ENCODE measurements at regions not wholly inside any gene's neighbourhood (a gene's known extent, or its start where the extent isn't known, plus 50 kb on each side); places are given as distances from the start of the nearest gene placed in this dataset.

GRCh38 chr12:65643595-65644386, 180.5 kb upstream of the HMGA2 start:
- FAIRE-seq, result no peak
- TF ChIP-seq ARID2 (IDR thresholded peaks at IDR 0.05) (no peak), OTX1 (CRISPR knock-in tag; IDR thresholded peaks at IDR 0.05) (peak; percentile 81; the same call in 1 of the 2 replicates), FOS (IDR thresholded peaks at IDR 0.05; ENCODE audit: extremely low read depth, insufficient read length) (no peak), ESRRA (IDR thresholded peaks at IDR 0.05; ENCODE audit: borderline replicate concordance, low read depth) (no peak), PHF21A (IDR thresholded peaks at IDR 0.05; ENCODE audit: borderline replicate concordance, low read depth) (no peak), PTBP1 (IDR thresholded peaks at IDR 0.05; ENCODE audit: low read depth, low read length) (no peak), ZFPM2 (CRISPR knock-in tag; IDR thresholded peaks at IDR 0.05) (peak; percentile 86; the same call in 1 of the 2 replicates), USF2 (CRISPR knock-in tag; IDR thresholded peaks at IDR 0.05) (no peak), FUS (optimal IDR thresholded peaks at IDR 0.05; ENCODE audit: low read depth, low read length) (no peak), ZNF589 (CRISPR knock-in tag; IDR thresholded peaks at IDR 0.05; ENCODE audit: low read depth) (no peak), ZNF764 (CRISPR knock-in tag; IDR thresholded peaks at IDR 0.05; ENCODE audit: low read depth) (peak; percentile 68; the same call in 1 of the 2 replicates), CREM (IDR thresholded peaks at IDR 0.05; ENCODE audit: low read depth) (no peak), NR4A1 (CRISPR knock-in tag; IDR thresholded peaks at IDR 0.05) (no peak), NR4A1 (tag; IDR thresholded peaks at IDR 0.05) (no peak), CBFA2T2 (conservative IDR thresholded peaks at IDR 0.05) (no peak), PYGO2 (tag; IDR thresholded peaks at IDR 0.05) (no peak), CXXC5 (CRISPR knock-in tag; IDR thresholded peaks at IDR 0.05) (no peak), MCM7 (IDR thresholded peaks at IDR 0.05) (no peak), NRF1 (conservative IDR thresholded peaks at IDR 0.05 in 1 of 2, IDR thresholded peaks at IDR 0.05 in 1 of 2) (no peak)
- TF ChIP-seq, protein P1, sequence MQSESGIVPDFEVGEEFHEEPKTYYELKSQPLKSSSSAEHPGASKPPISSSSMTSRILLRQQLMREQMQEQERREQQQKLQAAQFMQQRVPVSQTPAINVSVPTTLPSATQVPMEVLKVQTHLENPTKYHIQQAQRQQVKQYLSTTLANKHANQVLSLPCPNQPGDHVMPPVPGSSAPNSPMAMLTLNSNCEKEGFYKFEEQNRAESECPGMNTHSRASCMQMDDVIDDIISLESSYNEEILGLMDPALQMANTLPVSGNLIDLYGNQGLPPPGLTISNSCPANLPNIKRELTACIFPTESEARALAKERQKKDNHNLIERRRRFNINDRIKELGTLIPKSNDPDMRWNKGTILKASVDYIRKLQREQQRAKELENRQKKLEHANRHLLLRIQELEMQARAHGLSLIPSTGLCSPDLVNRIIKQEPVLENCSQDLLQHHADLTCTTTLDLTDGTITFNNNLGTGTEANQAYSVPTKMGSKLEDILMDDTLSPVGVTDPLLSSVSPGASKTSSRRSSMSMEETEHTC (IDR thresholded peaks at IDR 0.05), result no peak
- TF ChIP-seq, protein P2, sequence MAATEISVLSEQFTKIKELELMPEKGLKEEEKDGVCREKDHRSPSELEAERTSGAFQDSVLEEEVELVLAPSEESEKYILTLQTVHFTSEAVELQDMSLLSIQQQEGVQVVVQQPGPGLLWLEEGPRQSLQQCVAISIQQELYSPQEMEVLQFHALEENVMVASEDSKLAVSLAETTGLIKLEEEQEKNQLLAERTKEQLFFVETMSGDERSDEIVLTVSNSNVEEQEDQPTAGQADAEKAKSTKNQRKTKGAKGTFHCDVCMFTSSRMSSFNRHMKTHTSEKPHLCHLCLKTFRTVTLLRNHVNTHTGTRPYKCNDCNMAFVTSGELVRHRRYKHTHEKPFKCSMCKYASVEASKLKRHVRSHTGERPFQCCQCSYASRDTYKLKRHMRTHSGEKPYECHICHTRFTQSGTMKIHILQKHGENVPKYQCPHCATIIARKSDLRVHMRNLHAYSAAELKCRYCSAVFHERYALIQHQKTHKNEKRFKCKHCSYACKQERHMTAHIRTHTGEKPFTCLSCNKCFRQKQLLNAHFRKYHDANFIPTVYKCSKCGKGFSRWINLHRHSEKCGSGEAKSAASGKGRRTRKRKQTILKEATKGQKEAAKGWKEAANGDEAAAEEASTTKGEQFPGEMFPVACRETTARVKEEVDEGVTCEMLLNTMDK (IDR thresholded peaks at IDR 0.05; ENCODE audit: borderline replicate concordance, insufficient read depth, low read depth, low read length, poor library complexity, severe bottlenecking), result no peak

More at GRCh38 chr12:65643595-65644386, 180.5 kb upstream of the HMGA2 start:
- in situ Hi-C loops (cut with MboI) (no loop called here), intact Hi-C loops (cut with micrococcal nuclease) (no loop called here)
- Histone ChIP-seq H3K9me1 (ENCODE audit: control insufficient read depth, insufficient read depth, low read length) (no peaks in the 10 kb centered on the region), H4K20me1 (replicated peaks; ENCODE audit: control insufficient read depth, insufficient read depth, low read length) (no peaks in the 10 kb centered on the region), H3K4me1 (replicated peaks in 1 of 2; ENCODE audit: control insufficient read depth in 2 of 2, insufficient read depth in 2 of 2, low read length in 2 of 2) (peaks cover 0 to 4% of the 10 kb centered on the region in 2 experiments; a peak in 2 of 5 replicates), H3K79me2 (ENCODE audit: control insufficient read depth, insufficient read depth, low read length) (no peaks in the 10 kb centered on the region), H3K27ac (ENCODE audit: extremely low read depth, low read depth, low read length) (peak overlapping the region; percentile 60; the same call in 2 of the 3 replicates), H3K27me3 (ENCODE audit: control insufficient read depth in 2 of 2, insufficient read depth in 2 of 2, low read length in 2 of 2) (no peaks in the 10 kb centered on the region), H3K9ac (ENCODE audit: insufficient read depth in 1 of 2, low read depth in 2 of 2, low read length in 2 of 2) (peak overlapping the region in 1 of 2 experiments; percentile 55; a peak in 2 of 4 replicates), H2AFZ (ENCODE audit: low read depth, low read length) (peak overlapping the region; percentile 22; the same call in 1 of the 2 replicates), H3K4me3 (no peak overlapping the region), H3K36me3 (ENCODE audit: control insufficient read depth, insufficient read depth, low read length) (no peaks in the 10 kb centered on the region), H3K4me2 (ENCODE audit: insufficient read depth, low read length) (no peak overlapping the region), H3K9me3 (replicated peaks; ENCODE audit: control insufficient read depth, insufficient read depth, low read depth, low read length) (no peaks in the 10 kb centered on the region)
- peak in 1 of 4 experiments; percentile 54 for DNase-seq (ENCODE audit: extremely low read depth in 1 of 4, low spot score in 3 of 4)
- peak; percentile 39 for ATAC-seq
- BruUV-seq (replicated peaks), result TSS peak; percentile 99
- CTCF ChIA-PET (ENCODE audit: low intra/inter-chr PET ratio), result no interaction called here
- POLR2A ChIA-PET, result no interaction called here
- 5% methylated on average over 3 of the region's 3 CpGs for WGBS (ENCODE audit: insufficient coverage, low coverage, missing lambda C conversion rate)
